Myocyte (in vitro differentiated cells): ENCODE measurements at regions not wholly inside any gene's neighbourhood (a gene's known extent, or its start where the extent isn't known, plus 50 kb on each side); places are given as distances from the start of the nearest gene placed in this dataset.

Source experiments
- DNase-seq: peaks from one replicate; pipeline ENCODE4 v3.0.0-alpha.2; 2012; ENCODE audit warnings: low read depth

- DNase-seq, result peak; percentile 12
Observed at GRCh38 chr12:114799574-114800487, 115.9 kb upstream of the TBX3 start.

- DNase-seq, result no peak
Observed at GRCh38 chr12:114794049-114794558, 110.1 kb upstream of the TBX3 start.

DNA sequence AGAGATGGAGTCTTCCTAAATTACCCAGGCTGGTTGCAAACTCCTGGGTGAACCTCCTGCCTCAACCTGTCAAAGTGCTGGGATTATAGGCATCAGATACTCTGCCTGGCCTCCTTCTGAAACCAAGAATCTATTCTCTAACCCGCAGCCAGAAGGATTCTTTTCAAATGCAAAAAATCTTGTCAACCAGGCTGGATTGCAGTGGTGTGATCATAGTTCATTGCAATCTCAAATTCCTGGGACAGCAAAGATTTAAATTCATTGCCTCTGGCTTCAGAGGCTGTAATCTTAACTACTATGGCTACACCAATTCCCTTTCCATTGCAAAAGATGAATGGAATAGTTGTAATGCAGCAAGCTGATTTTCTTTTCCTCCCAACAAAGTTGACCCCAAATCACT is 106.3 kb upstream of the TBX3 start:
- no peak for DNase-seq

GRCh38 chr12:114789821-114790220 is 105.8 kb upstream of the TBX3 start:
- no peak for DNase-seq

DNA sequence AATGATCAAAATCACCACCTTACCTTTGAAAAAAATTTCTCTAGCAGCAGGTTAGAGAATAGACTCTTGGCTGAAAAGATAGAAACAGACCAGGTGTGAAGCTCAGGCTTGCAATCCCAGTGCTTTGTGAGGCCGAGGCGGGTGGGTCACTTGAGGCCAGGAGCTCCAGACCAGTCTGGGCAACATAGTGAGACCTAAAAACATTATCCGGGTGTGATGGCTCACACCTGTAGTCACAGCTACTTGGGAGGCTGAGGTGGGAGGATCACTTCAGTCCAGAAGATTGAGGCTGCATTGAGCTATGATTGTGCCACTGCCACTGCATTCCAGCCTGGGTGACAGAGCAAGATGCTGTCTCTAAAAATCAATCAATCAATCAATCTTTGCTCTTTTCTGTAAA is 105.3 kb upstream of the TBX3 start:
- DNase-seq, result no peak

DNA sequence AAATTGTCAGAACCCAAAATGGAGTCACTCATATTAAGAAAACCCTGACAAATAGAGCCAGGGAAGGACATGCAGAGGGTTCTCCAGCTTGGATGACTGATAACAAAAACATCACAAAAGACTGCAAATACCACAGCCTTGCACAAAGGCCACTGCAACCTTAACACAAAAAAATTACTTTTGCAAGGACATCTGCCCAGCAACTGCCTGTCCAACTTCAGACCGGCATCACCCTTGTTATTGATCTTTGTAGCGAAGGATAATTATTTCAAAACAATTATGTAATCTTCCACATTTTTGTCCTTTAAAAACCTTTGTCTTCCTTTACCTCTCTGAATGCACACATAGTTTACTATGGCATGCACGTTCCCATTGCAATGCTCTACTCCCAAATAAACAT is 100.6 kb upstream of the TBX3 start:
- no peak for DNase-seq

- no peak for DNase-seq
Observed at GRCh38 chr12:114783089-114783618, 99.2 kb upstream of the TBX3 start.

GRCh38 chr12:114780746-114781399 is 96.9 kb upstream of the TBX3 start:
- DNase-seq, result no peak

DNA sequence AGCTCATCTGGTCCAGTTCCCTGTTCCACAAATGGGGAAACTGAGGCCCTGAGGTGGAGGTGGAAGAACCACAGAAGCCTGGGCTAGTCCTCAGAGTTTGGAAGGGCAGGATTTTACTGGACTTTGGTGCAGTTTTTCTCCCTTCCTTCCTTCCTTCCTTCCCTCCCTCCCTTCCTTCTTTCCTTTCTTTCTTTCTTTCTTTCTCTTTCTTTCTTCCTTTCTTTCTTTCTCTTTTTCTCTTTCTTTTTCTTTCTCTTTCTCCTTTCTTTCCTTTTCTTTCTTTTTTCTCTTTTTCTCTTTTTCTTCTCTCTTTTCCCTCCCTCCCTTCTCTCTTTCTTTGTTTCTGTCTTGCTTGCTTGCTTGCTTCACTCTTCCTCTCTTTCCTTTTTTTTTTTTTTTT is 95.7 kb upstream of the TBX3 start:
- no peak for DNase-seq

- no peak for DNase-seq
Observed at GRCh38 chr12:114779186-114779585, 95.2 kb upstream of the TBX3 start.

GRCh38 chr12:114776731-114777442 is 92.9 kb upstream of the TBX3 start:
- DNase-seq, result peak; percentile 51

DNA sequence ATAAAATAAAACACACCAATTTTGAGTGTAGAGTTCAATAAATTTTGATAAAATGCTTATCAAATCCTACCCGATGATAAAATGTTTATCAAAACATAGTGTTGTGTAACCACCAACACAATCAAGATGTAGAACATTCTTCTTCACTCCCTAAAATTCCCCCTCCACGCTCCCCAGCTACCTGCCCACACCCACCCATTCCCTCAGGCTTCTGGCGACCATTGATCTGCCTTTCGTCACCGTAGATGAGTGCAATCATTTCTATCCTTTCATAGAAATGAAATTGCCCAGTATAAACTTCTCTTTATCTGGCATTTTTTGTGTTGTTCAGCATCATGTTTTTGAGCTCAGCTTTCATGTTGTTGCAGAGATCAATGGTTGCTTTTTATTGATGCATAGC is 90.7 kb upstream of the TBX3 start:
- DNase-seq, result no peak

GRCh38 chr12:114774197-114774596 is 90.2 kb upstream of the TBX3 start:
- DNase-seq, result no peak

- DNase-seq, result no peak
Observed at GRCh38 chr12:114770323-114770722, 86.3 kb upstream of the TBX3 start.

- no peak for DNase-seq
Observed at GRCh38 chr12:114769634-114770033, 85.7 kb upstream of the TBX3 start.

DNA sequence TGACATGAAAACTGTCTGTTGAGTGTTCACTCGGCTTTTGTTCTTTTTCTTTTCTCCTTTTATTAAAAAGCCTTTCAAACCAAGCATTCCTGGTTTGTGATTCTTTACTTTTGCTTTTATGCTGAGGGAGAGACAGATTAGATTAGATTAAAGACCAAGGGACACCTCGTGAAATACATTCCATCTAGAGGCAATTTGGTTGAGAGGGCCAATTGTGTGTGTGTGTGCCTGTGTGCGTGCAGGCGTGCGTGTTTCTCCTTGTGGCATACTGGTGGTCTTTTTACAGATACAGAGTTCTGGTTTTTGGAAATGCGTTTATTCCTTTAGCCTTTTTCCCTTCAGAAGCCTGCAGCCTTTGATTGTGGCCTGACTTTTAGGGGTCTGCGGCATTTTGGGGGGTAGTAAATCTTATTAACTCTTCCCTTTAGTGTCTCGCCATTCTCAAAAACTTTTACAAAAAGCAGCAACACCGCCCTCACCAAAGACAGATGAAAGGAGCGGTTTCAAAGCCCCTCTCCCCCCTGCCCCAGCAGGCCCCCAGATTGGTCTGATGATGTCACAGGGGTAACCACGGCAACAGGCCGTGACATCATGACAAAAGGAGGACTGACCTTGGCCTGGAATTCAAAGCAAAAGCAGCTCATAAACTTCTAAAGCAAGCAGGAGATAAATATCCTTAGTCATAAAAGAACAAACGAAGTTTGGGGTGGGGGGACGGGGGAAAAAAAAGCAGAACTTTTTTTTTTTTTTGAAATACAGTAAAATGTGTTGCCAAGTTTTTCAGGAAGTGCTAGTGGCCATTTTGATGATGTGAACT is 84.1 kb upstream of the TBX3 start:
- no peak for DNase-seq

DNA sequence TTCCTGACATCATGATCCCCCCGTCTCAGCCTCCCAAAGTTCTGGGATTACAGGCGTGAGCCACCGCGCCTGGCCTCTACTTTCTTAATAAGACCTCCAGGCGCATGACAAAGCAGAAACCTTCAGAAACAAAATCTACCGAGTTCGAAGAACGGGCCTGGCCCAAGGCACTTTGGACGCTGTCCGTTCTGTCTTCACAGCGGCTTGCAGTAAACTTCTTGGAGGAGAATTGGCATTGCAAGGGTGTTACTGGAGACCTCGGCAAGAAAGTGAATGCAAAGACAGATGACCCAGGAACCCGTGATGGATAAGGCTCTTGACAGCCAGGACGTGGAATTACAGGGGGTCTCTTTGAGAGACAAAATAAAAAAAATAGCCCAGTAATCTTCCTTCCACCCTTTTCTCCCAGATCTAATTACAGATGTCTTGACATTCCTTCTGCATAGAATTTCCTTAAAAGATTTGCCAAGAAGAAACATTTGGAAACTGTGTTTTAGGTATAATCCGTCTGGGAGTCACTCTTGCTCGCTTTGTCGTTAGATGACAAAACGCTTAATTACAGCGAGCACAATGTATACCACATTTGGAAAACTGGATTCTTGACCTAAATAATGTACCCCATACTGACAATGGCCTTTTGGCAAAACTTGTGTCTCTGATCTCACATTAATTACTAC is 83.2 kb upstream of the TBX3 start:
- DNase-seq, result no peak

GRCh38 chr12:114765960-114766691 is 82.2 kb upstream of the TBX3 start:
- no peak for DNase-seq

GRCh38 chr12:114764510-114764909 is 80.5 kb upstream of the TBX3 start:
- DNase-seq, result no peak
